Neuron (in vitro differentiated cells): ENCODE measurements at regions not wholly inside any gene's neighbourhood (a gene's known extent, or its start where the extent isn't known, plus 50 kb on each side); places are given as distances from the start of the nearest gene placed in this dataset.
"Not testable (repeated sequence)": the region's sequence is repeated elsewhere in the genome, so short reads cannot be mapped to it uniquely, and the experiment has no call there.

Experiments used
- H2AFZ ChIP-seq: one replicate; pipeline ENCODE4 v1.6.1; 2013; ENCODE audit warnings: low read depth, mild to moderate bottlenecking, inconsistent platforms, low read length, moderate library complexity
- H3K27me3 ChIP-seq: one replicate; pipeline ENCODE4 v1.6.1; 2013; ENCODE audit warnings: low read length; ENCODE audit not compliant: insufficient read depth
- H3K36me3 ChIP-seq: one replicate; pipeline ENCODE4 v1.6.1; 2013; ENCODE audit warnings: low read length; ENCODE audit not compliant: insufficient read depth
- H3K4me1 ChIP-seq: one replicate; pipeline ENCODE4 v1.6.1; 2013; ENCODE audit warnings: low read length; ENCODE audit not compliant: insufficient read depth
- H3K4me3 ChIP-seq: 2 replicates; pipeline ENCODE4 v1.5.1; 2013; ENCODE audit warnings: mild to moderate bottlenecking, low read length, moderate library complexity
- H3K9me3 ChIP-seq: one replicate; pipeline ENCODE4 v1.6.1; 2013; ENCODE audit warnings: low read length

- no peaks in the 10 kb centered on the region for H3K36me3 ChIP-seq
- peaks cover 16% of the 10 kb centered on the region for H3K4me1 ChIP-seq
- no peaks in the 10 kb centered on the region for H3K27me3 ChIP-seq
- H3K9me3 ChIP-seq = no peaks in the 10 kb centered on the region
- no peak overlapping the region for H2AFZ ChIP-seq
- no peak overlapping the region for H3K4me3 ChIP-seq
Observed at GRCh38 chr10:78338717-78339116, 305.1 kb downstream of the RPS24 start.

- Histone ChIP-seq H3K27me3 (no peaks in the 10 kb centered on the region), H3K9me3 (no peaks in the 10 kb centered on the region), H3K36me3 (no peaks in the 10 kb centered on the region), H3K4me1 (peaks cover 16% of the 10 kb centered on the region), H2AFZ (no peak overlapping the region), H3K4me3 (no peak overlapping the region)
Observed at GRCh38 chr10:78339251-78339650, 305.6 kb downstream of the RPS24 start.

- Histone ChIP-seq H2AFZ (no peak overlapping the region), H3K36me3 (no peaks in the 10 kb centered on the region), H3K9me3 (no peaks in the 10 kb centered on the region), H3K27me3 (no peaks in the 10 kb centered on the region), H3K4me1 (no peaks in the 10 kb centered on the region), H3K4me3 (no peak overlapping the region)
Observed at GRCh38 chr10:78341953-78342614, 308.4 kb downstream of the RPS24 start.

- H3K27me3 ChIP-seq = no peaks in the 10 kb centered on the region
- peaks cover 2% of the 10 kb centered on the region for H3K9me3 ChIP-seq
- no peak overlapping the region for H2AFZ ChIP-seq
- no peak overlapping the region for H3K4me3 ChIP-seq
- no peaks in the 10 kb centered on the region for H3K4me1 ChIP-seq
- no peaks in the 10 kb centered on the region for H3K36me3 ChIP-seq
Observed at GRCh38 chr10:78342827-78343653, 309.4 kb downstream of the RPS24 start.

- not testable (repeated sequence) for H2AFZ ChIP-seq, H3K9me3 ChIP-seq, H3K36me3 ChIP-seq, H3K4me1 ChIP-seq, H3K4me3 ChIP-seq, H3K27me3 ChIP-seq
Observed at GRCh38 chr10:78344257-78344656, 310.6 kb downstream of the RPS24 start.

- not testable (repeated sequence) for H3K9me3 ChIP-seq, H3K4me3 ChIP-seq, H3K27me3 ChIP-seq, H3K36me3 ChIP-seq, H2AFZ ChIP-seq, H3K4me1 ChIP-seq
Observed at GRCh38 chr10:78345515-78345914, 311.9 kb downstream of the RPS24 start.

- Histone ChIP-seq H3K4me3 (no peak overlapping the region), H3K36me3 (no peaks in the 10 kb centered on the region), H3K27me3 (no peaks in the 10 kb centered on the region), H2AFZ (no peak overlapping the region), H3K9me3 (peaks cover 2% of the 10 kb centered on the region), H3K4me1 (peaks cover 6% of the 10 kb centered on the region)
Observed at GRCh38 chr10:78346721-78347120, 313.1 kb downstream of the RPS24 start.

GRCh38 chr10:78348411-78349164 lies 314.9 kb downstream of the RPS24 start:
- Histone ChIP-seq H3K9me3 (peaks cover 2% of the 10 kb centered on the region), H3K36me3 (no peaks in the 10 kb centered on the region), H2AFZ (no peak overlapping the region), H3K27me3 (no peaks in the 10 kb centered on the region), H3K4me1 (peaks cover 6% of the 10 kb centered on the region), H3K4me3 (no peak overlapping the region)

GRCh38 chr10:78349165-78349516 lies 315.5 kb downstream of the RPS24 start:
- Histone ChIP-seq H3K36me3 (no peaks in the 10 kb centered on the region), H3K27me3 (no peaks in the 10 kb centered on the region), H3K9me3 (peaks cover 2% of the 10 kb centered on the region), H3K4me1 (peaks cover 6% of the 10 kb centered on the region), H3K4me3 (no peak overlapping the region), H2AFZ (no peak overlapping the region)

- Histone ChIP-seq H3K4me1 (peaks cover 6% of the 10 kb centered on the region), H3K9me3 (peaks cover 2% of the 10 kb centered on the region), H3K4me3 (no peak overlapping the region), H3K27me3 (no peaks in the 10 kb centered on the region), H3K36me3 (no peaks in the 10 kb centered on the region), H2AFZ (no peak overlapping the region)
Observed at GRCh38 chr10:78349911-78350663, 316.4 kb downstream of the RPS24 start.

- H3K27me3 ChIP-seq = no peaks in the 10 kb centered on the region
- peaks cover 9% of the 10 kb centered on the region for H3K4me1 ChIP-seq
Observed at GRCh38 chr10:78351283-78351682, 317.6 kb downstream of the RPS24 start.

GRCh38 chr10:78351809-78352208 lies 318.1 kb downstream of the RPS24 start:
- H2AFZ ChIP-seq = no peak overlapping the region
- H3K4me3 ChIP-seq = no peak overlapping the region
- H3K36me3 ChIP-seq = no peaks in the 10 kb centered on the region
- H3K27me3 ChIP-seq = no peaks in the 10 kb centered on the region
- H3K9me3 ChIP-seq = peaks cover 2% of the 10 kb centered on the region
- peaks cover 14% of the 10 kb centered on the region for H3K4me1 ChIP-seq

More at GRCh38 chr10:78351283-78351682, 317.6 kb downstream of the RPS24 start:
- no peak overlapping the region for H3K4me3 ChIP-seq
- no peaks in the 10 kb centered on the region for H3K36me3 ChIP-seq
- no peak overlapping the region for H2AFZ ChIP-seq
- peaks cover 2% of the 10 kb centered on the region for H3K9me3 ChIP-seq

- Histone ChIP-seq H3K4me3 (no peak overlapping the region), H3K36me3 (no peaks in the 10 kb centered on the region), H3K4me1 (peaks cover 28% of the 10 kb centered on the region), H3K9me3 (no peaks in the 10 kb centered on the region), H3K27me3 (no peaks in the 10 kb centered on the region), H2AFZ (no peak overlapping the region)
Observed at GRCh38 chr10:78353636-78354035, 320.0 kb downstream of the RPS24 start.
